Activated CD4-positive, alpha-beta T cell treated with anti-CD3 and anti-CD28 coated beads, Interleukin-2, amount 50 U/mL, for 4 hours (primary cell): ENCODE measurements at regions not wholly inside any gene's neighbourhood (a gene's known extent, or its start where the extent isn't known, plus 50 kb on each side); places are given as distances from the start of the nearest gene placed in this dataset.
"Not testable (repeated sequence)": the region's sequence is repeated elsewhere in the genome, so short reads cannot be mapped to it uniquely, and the experiment has no call there.

Experiments used
- DNase-seq, 2 experiments: peaks; one replicate each; pipeline ENCODE4 v3.0.0-alpha.2; 2020

GRCh38 chr4:178192611-178193010, 750.4 kb upstream of the AGA start:
- no peak for DNase-seq

GRCh38 chr4:178196751-178197374, 754.6 kb upstream of the AGA start:
- no peak for DNase-seq

GRCh38 chr4:178198691-178199090, 756.5 kb upstream of the AGA start:
- DNase-seq, result no peak

- DNase-seq, result no peak
Measured at GRCh38 chr4:178202422-178202821, 760.2 kb upstream of the AGA start.

GRCh38 chr4:178205826-178206225, 763.6 kb upstream of the AGA start:
- DNase-seq, result no peak

- no peak for DNase-seq
Measured at GRCh38 chr4:178215309-178215708, 773.1 kb upstream of the AGA start.

- DNase-seq, result no peak
Measured at GRCh38 chr4:178215763-178216162, 773.5 kb upstream of the AGA start.

- not testable (repeated sequence) for DNase-seq
Measured at GRCh38 chr4:178226421-178226820, 784.2 kb upstream of the AGA start.

- DNase-seq, result no peak
Measured at GRCh38 chr4:178233906-178234305, 791.7 kb upstream of the AGA start.

- DNase-seq, result no peak
Measured at GRCh38 chr4:178240891-178241290, 798.7 kb upstream of the AGA start.

GRCh38 chr4:178241601-178242118, 799.4 kb upstream of the AGA start:
- DNase-seq, result no peak

GRCh38 chr4:178242655-178243054, 800.4 kb upstream of the AGA start:
- no peak for DNase-seq

- no peak for DNase-seq
Measured at GRCh38 chr4:178244785-178245184, 802.5 kb upstream of the AGA start.

GRCh38 chr4:178255172-178255571, 812.9 kb upstream of the AGA start:
- no peak for DNase-seq

- no peak for DNase-seq
Measured at GRCh38 chr4:178258603-178259002, 816.4 kb upstream of the AGA start.

- DNase-seq, result no peak
Measured at GRCh38 chr4:178259566-178259965, 817.3 kb upstream of the AGA start.

GRCh38 chr4:178264001-178264400, 821.8 kb upstream of the AGA start:
- no peak for DNase-seq

GRCh38 chr4:178271386-178271785, 829.1 kb upstream of the AGA start:
- DNase-seq, result no peak

- DNase-seq, result no peak
Measured at GRCh38 chr4:178273168-178273567, 830.9 kb upstream of the AGA start.

GRCh38 chr4:178275671-178276360, 833.6 kb upstream of the AGA start:
- DNase-seq, result no peak

GRCh38 chr4:178280362-178280761, 838.1 kb upstream of the AGA start:
- DNase-seq, result no peak

GRCh38 chr4:178288462-178288861, 846.2 kb upstream of the AGA start:
- DNase-seq, result no peak

- DNase-seq, result no peak
Measured at GRCh38 chr4:178293601-178294000, 851.4 kb upstream of the AGA start.

- no peak for DNase-seq
Measured at GRCh38 chr4:178296669-178297068, 854.4 kb upstream of the AGA start.

- DNase-seq, result no peak
Measured at GRCh38 chr4:178306565-178306964, 864.3 kb upstream of the AGA start.
